ENCODE measurements at regions not wholly inside any gene's neighbourhood (a gene's known extent, or its start where the extent isn't known, plus 50 kb on each side); places are given as distances from the start of the nearest gene placed in this dataset.

GRCh38 chr10:20981419-20981953 lies 84.4 kb upstream of the NEBL start:
- no peaks in the 10 kb centered on the region for H3K27me3 ChIP-seq (replicated peaks in 1 of 2; ENCODE audit: control insufficient read depth in 2 of 2, insufficient read depth in 2 of 2, low read length in 1 of 2)
- no peaks in the 10 kb centered on the region for H3K36me3 ChIP-seq (ENCODE audit: control insufficient read depth in 2 of 2, insufficient read depth in 2 of 2, low read length in 1 of 2)
- no TSS peak for BruUV-seq (replicated peaks)
- 24% methylated on average over 2 of the region's 2 CpGs for WGBS (ENCODE audit: insufficient coverage, insufficient replicate concordance, low lambda C conversion rate, missing lambda C conversion rate)
- no peak overlapping the region for H3K9ac ChIP-seq (ENCODE audit: control insufficient read depth, insufficient read depth, low read length)
- no peak overlapping the region for H3K27ac ChIP-seq (ENCODE audit: control insufficient read depth, insufficient read depth)
- DNase-seq (ENCODE audit: low read depth, low spot score): no peak
- H4K20me1 ChIP-seq (ENCODE audit: control insufficient read depth, insufficient read depth): no peaks in the 10 kb centered on the region
- ATAC-seq: no peak
- no peaks in the 10 kb centered on the region for H3K9me3 ChIP-seq (replicated peaks; ENCODE audit: control insufficient read depth, insufficient read depth, low read length)
- ChIA-PET SMC1A (ENCODE audit: uncharacterized antibody, unreplicated experiment) (no interaction called here), CTCF (no interaction called here), RAD21 (ENCODE audit: unreplicated experiment) (no interaction called here), POLR2A (no interaction called here)
- intact Hi-C loops (cut with micrococcal nuclease; ENCODE audit: unreplicated experiment) (no loop called here), in situ Hi-C loops (cut with MboI) (no loop called here)
- H3K79me2 ChIP-seq (ENCODE audit: control insufficient read depth, insufficient read depth, low read length): no peaks in the 10 kb centered on the region
- H3K4me1 ChIP-seq (ENCODE audit: control insufficient read depth, insufficient read depth, low read length): no peaks in the 10 kb centered on the region
- H3K4me2 ChIP-seq (ENCODE audit: control insufficient read depth, insufficient read depth): no peak overlapping the region
- TF ChIP-seq IKZF1 (conservative IDR thresholded peaks at IDR 0.05): no peak
- no peak for TF ChIP-seq NRF1 (conservative IDR thresholded peaks at IDR 0.05; ENCODE audit: low read depth, low read length)
- no peak for TF ChIP-seq KDM1A (IDR thresholded peaks at IDR 0.05; ENCODE audit: borderline replicate concordance)
- TF ChIP-seq RELB (IDR thresholded peaks at IDR 0.05; ENCODE audit: low read depth): no peak
- TF ChIP-seq ASH2L (IDR thresholded peaks at IDR 0.05; ENCODE audit: borderline replicate concordance, low read depth): no peak
- no peak for TF ChIP-seq BMI1 (IDR thresholded peaks at IDR 0.05; ENCODE audit: borderline replicate concordance)
- no peak for TF ChIP-seq HSF1 (IDR thresholded peaks at IDR 0.05; ENCODE audit: low read depth, low read length)
- no peak for TF ChIP-seq FOXK2 (IDR thresholded peaks at IDR 0.05)
- no peak for TF ChIP-seq MYC (IDR thresholded peaks at IDR 0.05; ENCODE audit: insufficient read depth, insufficient read length, insufficient replicate concordance, low read length, severe bottlenecking)
- TF ChIP-seq SKIL (IDR thresholded peaks at IDR 0.05; ENCODE audit: low read depth, poor library complexity, severe bottlenecking): no peak
- no peak for TF ChIP-seq CREB1 (IDR thresholded peaks at IDR 0.05; ENCODE audit: low read depth)
- TF ChIP-seq NFIC (IDR thresholded peaks at IDR 0.05; ENCODE audit: low read depth, low read length): no peak
- TF ChIP-seq E4F1 (IDR thresholded peaks at IDR 0.05; ENCODE audit: borderline replicate concordance, partially characterized antibody): no peak
- no peak for TF ChIP-seq GATAD2B (conservative IDR thresholded peaks at IDR 0.05; ENCODE audit: low read depth)
- no peak for TF ChIP-seq CEBPB (IDR thresholded peaks at IDR 0.05; ENCODE audit: borderline replicate concordance in 1 of 2, low read depth in 2 of 2, low read length in 2 of 2)
- TF ChIP-seq MEF2A (IDR thresholded peaks at IDR 0.05; ENCODE audit: insufficient read depth, low read depth, low read length): no peak
- no peak for TF ChIP-seq LARP7 (IDR thresholded peaks at IDR 0.05)
- no peak for FAIRE-seq
- H3K4me3 ChIP-seq: no peak overlapping the region
- H2AFZ ChIP-seq (ENCODE audit: control insufficient read depth, low read depth, low read length): no peak overlapping the region
